H1 (cell line): ENCODE measurements at regions not wholly inside any gene's neighbourhood (a gene's known extent, or its start where the extent isn't known, plus 50 kb on each side); places are given as distances from the start of the nearest gene placed in this dataset.

Experiments
- HDAC2 ChIP-seq, 2 experiments: fragments of 300-600 bp in 1 of 2; sonication (generic) in 1 of 2; IDR thresholded peaks; 2 replicates each; pipeline ENCODE4 v1.6.1; 2011 to 2012; ENCODE audit warnings: low read depth in 2 of 2, low read length in 2 of 2, mild to moderate bottlenecking in 2 of 2, moderate library complexity in 2 of 2, borderline replicate concordance in 1 of 2, inconsistent platforms in 1 of 2
- JUN ChIP-seq: IDR thresholded peaks from 2 replicates; pipeline ENCODE4 v1.6.1; 2011; ENCODE audit warnings: low read depth, mild to moderate bottlenecking, improper control_type of control experiment, low read length
- PHF8 ChIP-seq: fragments of 200-600 bp; sonication (generic); conservative IDR thresholded peaks from 2 replicates; pipeline ENCODE4 v1.7.1; 2012; ENCODE audit warnings: low read depth, mild to moderate bottlenecking, inconsistent platforms, low read length, moderate library complexity
- SP2 ChIP-seq: IDR thresholded peaks from 2 replicates; pipeline ENCODE4 v1.6.1; 2012; ENCODE audit warnings: mild to moderate bottlenecking, low read length, inconsistent platforms
- TAF7 ChIP-seq: optimal IDR thresholded peaks from 2 replicates; pipeline ENCODE3; 2011; ENCODE audit warnings: low read depth, mild to moderate bottlenecking, inconsistent platforms, low read length, moderate library complexity, borderline replicate concordance
- TF ChIP-seq, protein P1 (sequence below): fragments of 300-600 bp; sonication (generic); IDR thresholded peaks from 2 replicates; pipeline ENCODE4 v1.7.1; 2012; ENCODE audit warnings: low read length, moderate library complexity, mild to moderate bottlenecking, inconsistent platforms; ENCODE audit not compliant: insufficient replicate concordance

DNA sequence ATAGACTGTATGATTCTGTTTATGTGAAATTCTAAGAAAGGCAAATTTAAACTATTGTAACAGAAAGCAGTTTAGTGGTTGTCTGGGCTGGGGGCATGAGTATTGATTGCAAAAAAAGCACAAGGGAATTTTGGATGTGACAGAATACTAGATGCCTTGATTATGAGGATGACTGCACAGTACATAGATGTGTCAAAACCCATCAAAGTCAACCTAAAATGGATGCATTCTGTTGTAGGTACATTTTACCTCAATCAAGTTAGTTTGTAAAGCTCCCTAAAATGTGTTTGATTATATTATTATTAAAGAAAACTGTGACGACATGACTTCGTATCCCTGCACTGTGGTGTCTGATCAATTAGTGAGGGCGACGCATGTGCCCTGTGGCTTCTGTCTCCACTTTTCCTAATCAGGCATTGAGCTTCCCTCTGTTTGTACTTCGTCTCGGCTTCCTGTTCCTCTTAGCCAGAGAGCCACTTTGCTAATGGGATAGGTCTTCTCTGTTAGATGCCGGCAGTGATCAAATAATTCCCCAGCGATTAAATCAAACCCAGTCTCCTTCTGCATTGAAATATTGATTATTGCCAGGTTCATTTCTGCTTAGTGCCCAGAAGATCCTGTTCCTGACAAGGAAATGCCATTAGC is 118.3 kb upstream of the GGTLC1 start (continued):
- TF ChIP-seq, protein P1, sequence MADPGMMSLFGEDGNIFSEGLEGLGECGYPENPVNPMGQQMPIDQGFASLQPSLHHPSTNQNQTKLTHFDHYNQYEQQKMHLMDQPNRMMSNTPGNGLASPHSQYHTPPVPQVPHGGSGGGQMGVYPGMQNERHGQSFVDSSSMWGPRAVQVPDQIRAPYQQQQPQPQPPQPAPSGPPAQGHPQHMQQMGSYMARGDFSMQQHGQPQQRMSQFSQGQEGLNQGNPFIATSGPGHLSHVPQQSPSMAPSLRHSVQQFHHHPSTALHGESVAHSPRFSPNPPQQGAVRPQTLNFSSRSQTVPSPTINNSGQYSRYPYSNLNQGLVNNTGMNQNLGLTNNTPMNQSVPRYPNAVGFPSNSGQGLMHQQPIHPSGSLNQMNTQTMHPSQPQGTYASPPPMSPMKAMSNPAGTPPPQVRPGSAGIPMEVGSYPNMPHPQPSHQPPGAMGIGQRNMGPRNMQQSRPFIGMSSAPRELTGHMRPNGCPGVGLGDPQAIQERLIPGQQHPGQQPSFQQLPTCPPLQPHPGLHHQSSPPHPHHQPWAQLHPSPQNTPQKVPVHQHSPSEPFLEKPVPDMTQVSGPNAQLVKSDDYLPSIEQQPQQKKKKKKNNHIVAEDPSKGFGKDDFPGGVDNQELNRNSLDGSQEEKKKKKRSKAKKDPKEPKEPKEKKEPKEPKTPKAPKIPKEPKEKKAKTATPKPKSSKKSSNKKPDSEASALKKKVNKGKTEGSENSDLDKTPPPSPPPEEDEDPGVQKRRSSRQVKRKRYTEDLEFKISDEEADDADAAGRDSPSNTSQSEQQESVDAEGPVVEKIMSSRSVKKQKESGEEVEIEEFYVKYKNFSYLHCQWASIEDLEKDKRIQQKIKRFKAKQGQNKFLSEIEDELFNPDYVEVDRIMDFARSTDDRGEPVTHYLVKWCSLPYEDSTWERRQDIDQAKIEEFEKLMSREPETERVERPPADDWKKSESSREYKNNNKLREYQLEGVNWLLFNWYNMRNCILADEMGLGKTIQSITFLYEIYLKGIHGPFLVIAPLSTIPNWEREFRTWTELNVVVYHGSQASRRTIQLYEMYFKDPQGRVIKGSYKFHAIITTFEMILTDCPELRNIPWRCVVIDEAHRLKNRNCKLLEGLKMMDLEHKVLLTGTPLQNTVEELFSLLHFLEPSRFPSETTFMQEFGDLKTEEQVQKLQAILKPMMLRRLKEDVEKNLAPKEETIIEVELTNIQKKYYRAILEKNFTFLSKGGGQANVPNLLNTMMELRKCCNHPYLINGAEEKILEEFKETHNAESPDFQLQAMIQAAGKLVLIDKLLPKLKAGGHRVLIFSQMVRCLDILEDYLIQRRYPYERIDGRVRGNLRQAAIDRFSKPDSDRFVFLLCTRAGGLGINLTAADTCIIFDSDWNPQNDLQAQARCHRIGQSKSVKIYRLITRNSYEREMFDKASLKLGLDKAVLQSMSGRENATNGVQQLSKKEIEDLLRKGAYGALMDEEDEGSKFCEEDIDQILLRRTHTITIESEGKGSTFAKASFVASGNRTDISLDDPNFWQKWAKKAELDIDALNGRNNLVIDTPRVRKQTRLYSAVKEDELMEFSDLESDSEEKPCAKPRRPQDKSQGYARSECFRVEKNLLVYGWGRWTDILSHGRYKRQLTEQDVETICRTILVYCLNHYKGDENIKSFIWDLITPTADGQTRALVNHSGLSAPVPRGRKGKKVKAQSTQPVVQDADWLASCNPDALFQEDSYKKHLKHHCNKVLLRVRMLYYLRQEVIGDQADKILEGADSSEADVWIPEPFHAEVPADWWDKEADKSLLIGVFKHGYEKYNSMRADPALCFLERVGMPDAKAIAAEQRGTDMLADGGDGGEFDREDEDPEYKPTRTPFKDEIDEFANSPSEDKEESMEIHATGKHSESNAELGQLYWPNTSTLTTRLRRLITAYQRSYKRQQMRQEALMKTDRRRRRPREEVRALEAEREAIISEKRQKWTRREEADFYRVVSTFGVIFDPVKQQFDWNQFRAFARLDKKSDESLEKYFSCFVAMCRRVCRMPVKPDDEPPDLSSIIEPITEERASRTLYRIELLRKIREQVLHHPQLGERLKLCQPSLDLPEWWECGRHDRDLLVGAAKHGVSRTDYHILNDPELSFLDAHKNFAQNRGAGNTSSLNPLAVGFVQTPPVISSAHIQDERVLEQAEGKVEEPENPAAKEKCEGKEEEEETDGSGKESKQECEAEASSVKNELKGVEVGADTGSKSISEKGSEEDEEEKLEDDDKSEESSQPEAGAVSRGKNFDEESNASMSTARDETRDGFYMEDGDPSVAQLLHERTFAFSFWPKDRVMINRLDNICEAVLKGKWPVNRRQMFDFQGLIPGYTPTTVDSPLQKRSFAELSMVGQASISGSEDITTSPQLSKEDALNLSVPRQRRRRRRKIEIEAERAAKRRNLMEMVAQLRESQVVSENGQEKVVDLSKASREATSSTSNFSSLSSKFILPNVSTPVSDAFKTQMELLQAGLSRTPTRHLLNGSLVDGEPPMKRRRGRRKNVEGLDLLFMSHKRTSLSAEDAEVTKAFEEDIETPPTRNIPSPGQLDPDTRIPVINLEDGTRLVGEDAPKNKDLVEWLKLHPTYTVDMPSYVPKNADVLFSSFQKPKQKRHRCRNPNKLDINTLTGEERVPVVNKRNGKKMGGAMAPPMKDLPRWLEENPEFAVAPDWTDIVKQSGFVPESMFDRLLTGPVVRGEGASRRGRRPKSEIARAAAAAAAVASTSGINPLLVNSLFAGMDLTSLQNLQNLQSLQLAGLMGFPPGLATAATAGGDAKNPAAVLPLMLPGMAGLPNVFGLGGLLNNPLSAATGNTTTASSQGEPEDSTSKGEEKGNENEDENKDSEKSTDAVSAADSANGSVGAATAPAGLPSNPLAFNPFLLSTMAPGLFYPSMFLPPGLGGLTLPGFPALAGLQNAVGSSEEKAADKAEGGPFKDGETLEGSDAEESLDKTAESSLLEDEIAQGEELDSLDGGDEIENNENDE = no peak
- TF ChIP-seq JUN (no peak), TAF7 (no peak), PHF8 (no peak), HDAC2 (IDR thresholded peaks at IDR 0.05; ENCODE audit: borderline replicate concordance in 1 of 2, low read depth in 2 of 2, low read length in 2 of 2) (no peak), SP2 (no peak)
- TF ChIP-seq, all 59 proteins: peak for 0
